ENCODE measurements at regions not wholly inside any gene's neighbourhood (a gene's known extent, or its start where the extent isn't known, plus 50 kb on each side); places are given as distances from the start of the nearest gene placed in this dataset.

DNA sequence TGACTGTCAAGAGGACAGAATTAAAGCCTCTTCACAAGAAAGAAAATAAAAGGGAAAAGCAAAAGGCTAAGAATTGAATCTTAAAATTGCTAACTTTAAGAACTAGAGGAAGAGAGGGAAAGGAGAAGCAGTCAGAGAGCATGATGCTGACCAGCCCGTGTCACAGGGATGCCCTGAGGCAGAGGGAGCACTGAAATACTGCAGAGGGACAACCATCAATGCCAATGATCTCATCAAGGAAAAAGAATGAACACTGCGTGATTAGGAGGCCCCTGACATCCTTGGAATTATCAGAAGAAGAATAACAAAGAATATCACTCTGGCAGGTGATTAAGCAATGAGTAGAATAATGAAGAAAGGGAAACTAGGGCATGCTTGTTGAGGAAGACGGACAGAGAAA lies 252.2 kb upstream of the GRIP1 start:
- no peaks in the 10 kb centered on the region for H3K9me3 ChIP-seq (ENCODE audit: control insufficient read depth in 2 of 2, insufficient read depth in 1 of 2, low read length in 1 of 2)
- no peak overlapping the region for H3K4me3 ChIP-seq (ENCODE audit: low read length in 2 of 2)
- H3K36me3 ChIP-seq (ENCODE audit: control insufficient read depth in 2 of 2, insufficient read depth in 2 of 2, low read length in 1 of 2): no peaks in the 10 kb centered on the region
- DNase-seq (ENCODE audit: low read depth in 6 of 9, low spot score in 9 of 9): no peak
- H3K4me1 ChIP-seq (ENCODE audit: control insufficient read depth in 2 of 2, insufficient read depth in 2 of 2, low read length in 2 of 2): no peaks in the 10 kb centered on the region
- 91% methylated on average over 3 of the region's 3 CpGs for WGBS
- no peaks in the 10 kb centered on the region for H3K27me3 ChIP-seq (ENCODE audit: control insufficient read depth in 2 of 2, insufficient read depth in 1 of 2, low read length in 1 of 2)
- no peak overlapping the region for H3K27ac ChIP-seq (ENCODE audit: low read depth in 1 of 2, low read length in 1 of 2)

- no peak overlapping the region for H3K4me3 ChIP-seq (ENCODE audit: low read length in 2 of 2)
- no peaks in the 10 kb centered on the region for H3K9me3 ChIP-seq (ENCODE audit: control insufficient read depth in 2 of 2, insufficient read depth in 1 of 2, low read length in 1 of 2)
- 90% methylated on average over 1 of the region's 1 CpG for WGBS
- no peaks in the 10 kb centered on the region for H3K27me3 ChIP-seq (ENCODE audit: control insufficient read depth in 2 of 2, insufficient read depth in 1 of 2, low read length in 1 of 2)
- no peaks in the 10 kb centered on the region for H3K36me3 ChIP-seq (ENCODE audit: control insufficient read depth in 2 of 2, insufficient read depth in 2 of 2, low read length in 1 of 2)
- DNase-seq (ENCODE audit: low read depth in 6 of 9, low spot score in 9 of 9): no peak
- H3K4me1 ChIP-seq (ENCODE audit: control insufficient read depth in 2 of 2, insufficient read depth in 2 of 2, low read length in 2 of 2): no peaks in the 10 kb centered on the region
- H3K27ac ChIP-seq (ENCODE audit: low read depth in 1 of 2, low read length in 1 of 2): no peak overlapping the region
Observed at GRCh38 chr12:66932126-66932525, 253.2 kb upstream of the GRIP1 start.

DNA sequence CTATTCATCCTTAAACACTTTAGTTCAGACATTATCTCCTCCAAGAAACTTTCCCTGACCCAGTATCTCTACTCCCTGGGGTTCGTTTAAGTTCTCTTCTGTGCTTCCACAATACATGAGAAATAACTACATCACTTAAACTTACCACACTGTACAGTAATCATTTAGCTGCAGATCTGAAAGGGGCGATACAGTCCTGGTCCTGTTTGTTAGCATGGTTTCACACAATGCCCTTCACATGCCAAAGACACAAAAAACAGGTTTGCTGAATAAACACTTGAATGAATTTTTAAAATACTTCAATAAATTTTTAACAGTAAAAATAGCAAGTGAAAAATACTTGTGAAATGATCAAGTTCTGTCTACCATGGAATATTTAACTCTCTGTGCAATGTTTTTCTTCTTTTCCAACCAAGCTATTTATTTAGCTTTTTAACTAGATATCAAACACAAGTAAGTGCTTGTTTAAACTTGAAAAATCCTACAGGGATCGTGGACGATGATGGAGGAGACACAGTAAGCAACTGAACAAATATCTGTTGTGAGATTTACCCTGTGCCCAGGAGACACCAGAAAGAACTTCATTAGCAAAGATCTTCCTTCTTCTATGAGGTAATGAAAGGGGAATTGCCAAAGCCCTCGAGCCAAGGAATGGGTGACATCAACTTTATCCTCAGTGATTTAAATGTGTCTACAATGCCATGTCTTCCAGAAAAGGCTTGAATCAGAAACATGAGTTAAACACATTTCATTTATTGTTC lies 255.6 kb upstream of the GRIP1 start:
- no peaks in the 10 kb centered on the region for H3K9me3 ChIP-seq (ENCODE audit: control insufficient read depth in 2 of 2, insufficient read depth in 1 of 2, low read length in 1 of 2)
- H3K36me3 ChIP-seq (ENCODE audit: control insufficient read depth in 2 of 2, insufficient read depth in 2 of 2, low read length in 1 of 2): no peaks in the 10 kb centered on the region
- H3K4me3 ChIP-seq (ENCODE audit: low read length in 2 of 2): no peak overlapping the region
- 90% methylated on average over 5 of the region's 5 CpGs for WGBS
- no peak overlapping the region for H3K27ac ChIP-seq (ENCODE audit: low read depth in 1 of 2, low read length in 1 of 2)
- H3K4me1 ChIP-seq (ENCODE audit: control insufficient read depth in 2 of 2, insufficient read depth in 2 of 2, low read length in 2 of 2): no peaks in the 10 kb centered on the region
- no peaks in the 10 kb centered on the region for H3K27me3 ChIP-seq (ENCODE audit: control insufficient read depth in 2 of 2, insufficient read depth in 1 of 2, low read length in 1 of 2)
- no peak for DNase-seq (ENCODE audit: low read depth in 6 of 9, low spot score in 9 of 9)

DNA sequence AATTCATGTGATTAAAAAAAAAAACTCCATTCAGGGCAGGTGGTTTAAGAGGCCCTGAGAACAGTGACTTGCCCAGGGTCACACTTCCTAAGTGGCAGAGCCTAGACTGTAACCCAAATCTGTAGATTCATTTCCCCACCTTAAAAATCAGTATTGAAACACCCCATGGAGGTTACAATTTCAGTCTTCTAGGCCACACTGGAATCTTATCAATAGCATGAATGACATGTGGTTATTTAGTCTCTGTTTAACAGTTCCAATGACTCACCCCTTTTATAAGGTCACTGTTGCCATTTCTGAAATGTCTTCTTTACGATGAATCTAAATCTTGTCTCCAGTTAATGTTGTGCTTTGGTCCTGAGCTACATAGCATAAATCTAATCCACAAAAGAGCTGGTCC lies 262.3 kb upstream of the GRIP1 start:
- 91% methylated on average over 1 of the region's 1 CpG for WGBS
- no peak for DNase-seq (ENCODE audit: low read depth in 6 of 9, low spot score in 9 of 9)
- no peak overlapping the region for H3K27ac ChIP-seq (ENCODE audit: low read depth in 1 of 2, low read length in 1 of 2)
- H3K9me3 ChIP-seq (ENCODE audit: control insufficient read depth in 2 of 2, insufficient read depth in 1 of 2, low read length in 1 of 2): no peaks in the 10 kb centered on the region
- H3K4me1 ChIP-seq (ENCODE audit: control insufficient read depth in 2 of 2, insufficient read depth in 2 of 2, low read length in 2 of 2): no peaks in the 10 kb centered on the region
- no peaks in the 10 kb centered on the region for H3K36me3 ChIP-seq (ENCODE audit: control insufficient read depth in 2 of 2, insufficient read depth in 2 of 2, low read length in 1 of 2)
- no peaks in the 10 kb centered on the region for H3K27me3 ChIP-seq (ENCODE audit: control insufficient read depth in 2 of 2, insufficient read depth in 1 of 2, low read length in 1 of 2)
- no peak overlapping the region for H3K4me3 ChIP-seq (ENCODE audit: low read length in 2 of 2)

- DNase-seq (ENCODE audit: low read depth in 6 of 9, low spot score in 9 of 9): no peak
- no peak overlapping the region for H3K4me3 ChIP-seq (ENCODE audit: low read length in 2 of 2)
- no peaks in the 10 kb centered on the region for H3K36me3 ChIP-seq (ENCODE audit: control insufficient read depth in 2 of 2, insufficient read depth in 2 of 2, low read length in 1 of 2)
- H3K27ac ChIP-seq (ENCODE audit: low read depth in 1 of 2, low read length in 1 of 2): no peak overlapping the region
- H3K4me1 ChIP-seq (ENCODE audit: control insufficient read depth in 2 of 2, insufficient read depth in 2 of 2, low read length in 2 of 2): no peaks in the 10 kb centered on the region
- no peaks in the 10 kb centered on the region for H3K9me3 ChIP-seq (ENCODE audit: control insufficient read depth in 2 of 2, insufficient read depth in 1 of 2, low read length in 1 of 2)
- no peaks in the 10 kb centered on the region for H3K27me3 ChIP-seq (ENCODE audit: control insufficient read depth in 2 of 2, insufficient read depth in 1 of 2, low read length in 1 of 2)
- 85% methylated on average over 8 of the region's 8 CpGs for WGBS
Observed at GRCh38 chr12:66942741-66943465, 264.0 kb upstream of the GRIP1 start.

GRCh38 chr12:66944365-66944764 lies 265.5 kb upstream of the GRIP1 start:
- WGBS: 67% methylated on average over 2 of the region's 2 CpGs
- no peaks in the 10 kb centered on the region for H3K4me1 ChIP-seq (ENCODE audit: control insufficient read depth in 2 of 2, insufficient read depth in 2 of 2, low read length in 2 of 2)
- no peak for DNase-seq (ENCODE audit: low read depth in 6 of 9, low spot score in 9 of 9)
- no peak overlapping the region for H3K4me3 ChIP-seq (ENCODE audit: low read length in 2 of 2)
- no peaks in the 10 kb centered on the region for H3K36me3 ChIP-seq (ENCODE audit: control insufficient read depth in 2 of 2, insufficient read depth in 2 of 2, low read length in 1 of 2)
- H3K9me3 ChIP-seq (ENCODE audit: control insufficient read depth in 2 of 2, insufficient read depth in 1 of 2, low read length in 1 of 2): no peaks in the 10 kb centered on the region
- no peaks in the 10 kb centered on the region for H3K27me3 ChIP-seq (ENCODE audit: control insufficient read depth in 2 of 2, insufficient read depth in 1 of 2, low read length in 1 of 2)
- no peak overlapping the region for H3K27ac ChIP-seq (ENCODE audit: low read depth in 1 of 2, low read length in 1 of 2)

DNA sequence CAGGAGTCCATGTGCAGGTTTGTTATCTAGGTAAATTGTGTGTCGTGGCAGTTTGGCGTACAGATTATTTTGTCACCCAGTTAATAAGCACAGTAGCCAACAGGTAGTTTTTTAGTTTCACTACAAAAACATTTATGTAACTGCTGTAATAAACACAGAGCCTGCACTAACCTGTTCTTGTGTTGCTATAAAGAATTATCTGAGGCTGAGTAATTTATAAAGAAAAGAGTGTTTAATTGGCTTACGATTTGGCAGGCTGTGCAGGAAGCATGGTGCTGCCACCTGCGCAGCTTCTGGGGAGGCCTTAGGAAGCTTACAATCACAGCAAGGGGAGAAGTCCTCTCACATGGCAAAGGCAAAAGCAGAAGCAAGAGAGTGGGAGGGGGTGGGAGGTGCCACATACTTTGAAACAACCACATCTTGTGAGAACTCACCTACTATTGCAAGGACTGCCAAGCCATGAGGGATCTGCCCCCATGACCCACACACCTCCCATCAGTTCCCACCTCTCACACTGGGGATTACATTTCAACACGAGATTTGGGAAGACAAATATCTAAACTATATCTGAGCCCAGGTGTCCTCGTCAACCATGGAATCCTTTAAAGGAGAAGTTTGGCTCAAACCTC lies 266.4 kb upstream of the GRIP1 start:
- Histone ChIP-seq H3K36me3 (ENCODE audit: control insufficient read depth in 2 of 2, insufficient read depth in 2 of 2, low read length in 1 of 2) (no peaks in the 10 kb centered on the region), H3K27me3 (ENCODE audit: control insufficient read depth in 2 of 2, insufficient read depth in 1 of 2, low read length in 1 of 2) (no peaks in the 10 kb centered on the region), H3K4me1 (ENCODE audit: control insufficient read depth in 2 of 2, insufficient read depth in 2 of 2, low read length in 2 of 2) (no peaks in the 10 kb centered on the region), H3K9me3 (ENCODE audit: control insufficient read depth in 2 of 2, insufficient read depth in 1 of 2, low read length in 1 of 2) (no peaks in the 10 kb centered on the region), H3K27ac (ENCODE audit: low read depth in 1 of 2, low read length in 1 of 2) (no peak overlapping the region), H3K4me3 (ENCODE audit: low read length in 2 of 2) (no peak overlapping the region)
- 93% methylated on average over 6 of the region's 6 CpGs for WGBS
- DNase-seq (ENCODE audit: low read depth in 6 of 9, low spot score in 9 of 9): no peak

- Histone ChIP-seq H3K4me1 (ENCODE audit: control insufficient read depth in 2 of 2, insufficient read depth in 2 of 2, low read length in 2 of 2) (no peaks in the 10 kb centered on the region), H3K27ac (ENCODE audit: low read depth in 1 of 2, low read length in 1 of 2) (no peak overlapping the region), H3K9me3 (ENCODE audit: control insufficient read depth in 2 of 2, insufficient read depth in 1 of 2, low read length in 1 of 2) (no peaks in the 10 kb centered on the region), H3K36me3 (ENCODE audit: control insufficient read depth in 2 of 2, insufficient read depth in 2 of 2, low read length in 1 of 2) (no peaks in the 10 kb centered on the region), H3K27me3 (ENCODE audit: control insufficient read depth in 2 of 2, insufficient read depth in 1 of 2, low read length in 1 of 2) (no peaks in the 10 kb centered on the region), H3K4me3 (ENCODE audit: low read length in 2 of 2) (no peak overlapping the region)
- no peak for DNase-seq (ENCODE audit: low read depth in 6 of 9, low spot score in 9 of 9)
- 92% methylated on average over 4 of the region's 4 CpGs for WGBS
Observed at GRCh38 chr12:66947119-66947518, 268.2 kb upstream of the GRIP1 start.

- DNase-seq (ENCODE audit: low read depth in 6 of 9, low spot score in 9 of 9): no peak
- Histone ChIP-seq H3K4me1 (ENCODE audit: control insufficient read depth in 2 of 2, insufficient read depth in 2 of 2, low read length in 2 of 2) (no peaks in the 10 kb centered on the region), H3K4me3 (ENCODE audit: low read length in 2 of 2) (no peak overlapping the region), H3K9me3 (ENCODE audit: control insufficient read depth in 2 of 2, insufficient read depth in 1 of 2, low read length in 1 of 2) (no peaks in the 10 kb centered on the region), H3K27me3 (ENCODE audit: control insufficient read depth in 2 of 2, insufficient read depth in 1 of 2, low read length in 1 of 2) (no peaks in the 10 kb centered on the region), H3K36me3 (ENCODE audit: control insufficient read depth in 2 of 2, insufficient read depth in 2 of 2, low read length in 1 of 2) (no peaks in the 10 kb centered on the region), H3K27ac (ENCODE audit: low read depth in 1 of 2, low read length in 1 of 2) (no peak overlapping the region)
- WGBS: 92% methylated on average over 1 of the region's 1 CpG
Observed at GRCh38 chr12:66952668-66953067, 273.8 kb upstream of the GRIP1 start.

All from thymus (tissue), 11 donors.